ENCODE measurements at regions not wholly inside any gene's neighbourhood (a gene's known extent, or its start where the extent isn't known, plus 50 kb on each side); places are given as distances from the start of the nearest gene placed in this dataset.

GRCh38 chr15:88707771-88708654 is 69.2 kb downstream of the ISG20 start:
- ATAC-seq (no peak), DNase-seq (ENCODE audit: low spot score in 2 of 2) (no peak)
- no peak overlapping the region for H3K27ac Mint-ChIP-seq
- no peaks in the 10 kb centered on the region for H3K9me3 Mint-ChIP-seq
- H3K4me3 Mint-ChIP-seq: no peak overlapping the region
- no peaks in the 10 kb centered on the region for H3K36me3 Mint-ChIP-seq
- H3K4me1 Mint-ChIP-seq: peaks cover 8% of the 10 kb centered on the region

GRCh38 chr15:88708655-88709054 is 69.8 kb downstream of the ISG20 start:
- ATAC-seq (no peak), DNase-seq (ENCODE audit: low spot score in 2 of 2) (no peak)
- H3K36me3 Mint-ChIP-seq: no peaks in the 10 kb centered on the region
- H3K9me3 Mint-ChIP-seq: no peaks in the 10 kb centered on the region
- H3K4me1 Mint-ChIP-seq: peaks cover 8% of the 10 kb centered on the region
- no peak overlapping the region for H3K4me3 Mint-ChIP-seq
- H3K27ac Mint-ChIP-seq: no peak overlapping the region

- H3K27ac Mint-ChIP-seq: no peak overlapping the region
- H3K4me3 Mint-ChIP-seq: no peak overlapping the region
- DNase-seq (ENCODE audit: low spot score in 2 of 2) (no peak), ATAC-seq (no peak)
- H3K9me3 Mint-ChIP-seq: no peaks in the 10 kb centered on the region
- H3K4me1 Mint-ChIP-seq: peaks cover 8% of the 10 kb centered on the region
- H3K36me3 Mint-ChIP-seq: no peaks in the 10 kb centered on the region
Measured at GRCh38 chr15:88710027-88710715, 71.4 kb downstream of the ISG20 start.

GRCh38 chr15:88711806-88712205 is 73.0 kb downstream of the ISG20 start:
- H3K4me1 Mint-ChIP-seq: no peaks in the 10 kb centered on the region
- H3K9me3 Mint-ChIP-seq: no peaks in the 10 kb centered on the region
- ATAC-seq: peak; percentile 11
- no peak overlapping the region for H3K4me3 Mint-ChIP-seq
- no peak for DNase-seq (ENCODE audit: low spot score in 2 of 2)
- H3K27ac Mint-ChIP-seq: no peak overlapping the region
- no peaks in the 10 kb centered on the region for H3K36me3 Mint-ChIP-seq

GRCh38 chr15:88714782-88715372 is 76.1 kb downstream of the ISG20 start:
- H3K27ac Mint-ChIP-seq: no peak overlapping the region

GRCh38 chr15:88716543-88717381 is 77.9 kb downstream of the ISG20 start:
- H3K4me3 Mint-ChIP-seq: no peak overlapping the region
- H3K27ac Mint-ChIP-seq: no peak overlapping the region
- no peaks in the 10 kb centered on the region for H3K9me3 Mint-ChIP-seq
- ATAC-seq (no peak), DNase-seq (ENCODE audit: low spot score in 2 of 2) (no peak)
- H3K36me3 Mint-ChIP-seq: no peaks in the 10 kb centered on the region
- no peaks in the 10 kb centered on the region for H3K4me1 Mint-ChIP-seq

More at GRCh38 chr15:88714782-88715372, 76.1 kb downstream of the ISG20 start:
- no peaks in the 10 kb centered on the region for H3K36me3 Mint-ChIP-seq
- no peaks in the 10 kb centered on the region for H3K9me3 Mint-ChIP-seq
- no peaks in the 10 kb centered on the region for H3K4me1 Mint-ChIP-seq
- no peak for ATAC-seq
- DNase-seq (ENCODE audit: low spot score in 2 of 2): no peak
- no peak overlapping the region for H3K4me3 Mint-ChIP-seq

GRCh38 chr15:88717382-88718031 is 78.7 kb downstream of the ISG20 start:
- Mint-ChIP-seq H3K9me3 (no peaks in the 10 kb centered on the region), H3K4me1 (no peaks in the 10 kb centered on the region), H3K36me3 (no peaks in the 10 kb centered on the region), H3K4me3 (no peak overlapping the region), H3K27ac (no peak overlapping the region)
- ATAC-seq: no peak
- DNase-seq (ENCODE audit: low spot score in 2 of 2): no peak

- Mint-ChIP-seq H3K9me3 (no peaks in the 10 kb centered on the region), H3K4me1 (no peaks in the 10 kb centered on the region), H3K27ac (no peak overlapping the region), H3K4me3 (no peak overlapping the region), H3K36me3 (no peaks in the 10 kb centered on the region)
- no peak for ATAC-seq
- DNase-seq (ENCODE audit: low spot score in 2 of 2): no peak
Measured at GRCh38 chr15:88718731-88719130, 79.9 kb downstream of the ISG20 start.

- DNase-seq (ENCODE audit: low spot score in 2 of 2) (no peak), ATAC-seq (no peak)
- H3K4me1 Mint-ChIP-seq: no peaks in the 10 kb centered on the region
- no peaks in the 10 kb centered on the region for H3K9me3 Mint-ChIP-seq
- no peaks in the 10 kb centered on the region for H3K36me3 Mint-ChIP-seq
- no peak overlapping the region for H3K27ac Mint-ChIP-seq
- H3K4me3 Mint-ChIP-seq: no peak overlapping the region
Measured at GRCh38 chr15:88719654-88720053, 80.8 kb downstream of the ISG20 start.

- H3K4me3 Mint-ChIP-seq: no peak overlapping the region
- no peaks in the 10 kb centered on the region for H3K9me3 Mint-ChIP-seq
- no peaks in the 10 kb centered on the region for H3K36me3 Mint-ChIP-seq
- no peak for ATAC-seq
- DNase-seq (ENCODE audit: low spot score in 2 of 2): no peak
- H3K4me1 Mint-ChIP-seq: no peaks in the 10 kb centered on the region
- H3K27ac Mint-ChIP-seq: no peak overlapping the region
Measured at GRCh38 chr15:88725305-88726210, 77.7 kb upstream of the ACAN start.

GRCh38 chr15:88727439-88727838 is 75.8 kb upstream of the ACAN start:
- Mint-ChIP-seq H3K4me1 (no peaks in the 10 kb centered on the region), H3K36me3 (no peaks in the 10 kb centered on the region), H3K9me3 (no peaks in the 10 kb centered on the region), H3K4me3 (no peak overlapping the region), H3K27ac (no peak overlapping the region)
- no peak for DNase-seq (ENCODE audit: low spot score in 2 of 2)
- ATAC-seq: no peak

- ATAC-seq: no peak
- Mint-ChIP-seq H3K4me1 (no peaks in the 10 kb centered on the region), H3K4me3 (no peak overlapping the region), H3K36me3 (no peaks in the 10 kb centered on the region), H3K9me3 (no peaks in the 10 kb centered on the region), H3K27ac (no peak overlapping the region)
- no peak for DNase-seq (ENCODE audit: low spot score in 2 of 2)
Measured at GRCh38 chr15:88729581-88729980, 73.7 kb upstream of the ACAN start.

GRCh38 chr15:88730751-88731150 is 72.5 kb upstream of the ACAN start:
- ATAC-seq: no peak
- Mint-ChIP-seq H3K36me3 (no peaks in the 10 kb centered on the region), H3K9me3 (no peaks in the 10 kb centered on the region), H3K4me3 (no peak overlapping the region), H3K27ac (no peak overlapping the region), H3K4me1 (no peaks in the 10 kb centered on the region)
- no peak for DNase-seq (ENCODE audit: low spot score in 2 of 2)

GRCh38 chr15:88735212-88735611 is 68.0 kb upstream of the ACAN start:
- Mint-ChIP-seq H3K27ac (no peak overlapping the region), H3K36me3 (no peaks in the 10 kb centered on the region), H3K4me1 (no peaks in the 10 kb centered on the region), H3K4me3 (no peak overlapping the region), H3K9me3 (no peaks in the 10 kb centered on the region)
- DNase-seq (ENCODE audit: low spot score in 2 of 2) (no peak), ATAC-seq (no peak)

Data from stimulated activated effector memory CD8-positive, alpha-beta T cell treated with anti-CD3 and anti-CD28 coated beads, Interleukin-12 subunit alpha, Interleukin-12 subunit beta, amount 100 ng/mL, for 72 hours (primary cell).